SK-N-SH treated with all-trans-retinoic acid at 6 μM for 48 hours (cell line): ENCODE measurements at regions not wholly inside any gene's neighbourhood (a gene's known extent, or its start where the extent isn't known, plus 50 kb on each side); places are given as distances from the start of the nearest gene placed in this dataset.
"Not testable (repeated sequence)": the region's sequence is repeated elsewhere in the genome, so short reads cannot be mapped to it uniquely, and the experiment has no call there.

Source experiments
- ATAC-seq: fragments of 200-7000 bp; cut with Tn5 transposase; 3 replicates; pipeline ENCODE4 v1.9.1; 2020; ENCODE audit warnings: mild to moderate bottlenecking, moderate library complexity
- ARNTL ChIP-seq: fragments of 450-650 bp; formaldehyde crosslinking; IDR thresholded peaks from 2 replicates; pipeline ENCODE4 v1.5.0; 2020; ENCODE audit warnings: low read depth, mild to moderate bottlenecking, moderate library complexity, borderline replicate concordance
- BACH2 ChIP-seq: fragments of 250-450 bp; sonication (Bioruptor Pico); IDR thresholded peaks from 2 replicates; pipeline ENCODE4 v1.9.0; 2021; ENCODE audit warnings: mild to moderate bottlenecking, borderline replicate concordance
- CSDC2 ChIP-seq: fragments of 250-450 bp; sonication (Bioruptor Pico); IDR thresholded peaks from 2 replicates; pipeline ENCODE4 v1.5.0; 2020; ENCODE audit warnings: mild to moderate bottlenecking, moderate library complexity
- ESRRG ChIP-seq: fragments of 250-450 bp; sonication (Bioruptor Pico); IDR thresholded peaks from 2 replicates; pipeline ENCODE4 v1.6.1; 2021; ENCODE audit warnings: mild to moderate bottlenecking
- GLIS3 ChIP-seq: fragments of 250-450 bp; sonication (Bioruptor Pico); IDR thresholded peaks from 2 replicates; pipeline ENCODE4 v1.5.0; 2020; ENCODE audit warnings: mild to moderate bottlenecking, moderate library complexity
- ISL1 ChIP-seq: fragments of 250-450 bp; sonication (Bioruptor Pico); IDR thresholded peaks from 2 replicates; pipeline ENCODE4 v2.1.2; 2022; ENCODE audit warnings: mild to moderate bottlenecking, moderate library complexity
- OSR1 ChIP-seq: fragments of 250-450 bp; sonication (Bioruptor Pico); IDR thresholded peaks from 2 replicates; pipeline ENCODE4 v1.8.0; 2022; ENCODE audit warnings: moderate library complexity, mild to moderate bottlenecking, inconsistent platforms
- PPARA ChIP-seq: fragments of 250-450 bp; sonication (Bioruptor Pico); IDR thresholded peaks from 2 replicates; pipeline ENCODE4 v1.5.0; 2020; ENCODE audit warnings: mild to moderate bottlenecking, borderline replicate concordance
- TCF4 ChIP-seq: fragments of 250-450 bp; sonication (Bioruptor Pico); IDR thresholded peaks from 2 replicates; pipeline ENCODE4 v1.8.0; 2021; ENCODE audit warnings: mild to moderate bottlenecking, moderate library complexity, borderline replicate concordance
- TOX ChIP-seq: fragments of 250-450 bp; sonication (Bioruptor Pico); IDR thresholded peaks from 2 replicates; pipeline ENCODE4 v1.8.0; 2021; ENCODE audit warnings: mild to moderate bottlenecking, moderate library complexity, borderline replicate concordance
- ZC3H10 ChIP-seq: fragments of 250-450 bp; sonication (Bioruptor Pico); IDR thresholded peaks from 2 replicates; pipeline ENCODE4 v1.5.1; 2021; ENCODE audit warnings: mild to moderate bottlenecking, moderate library complexity
- ZFP3 ChIP-seq: fragments of 250-450 bp; sonication (Bioruptor Pico); IDR thresholded peaks from 2 replicates; pipeline ENCODE4 v1.5.0; 2020; ENCODE audit warnings: mild to moderate bottlenecking, moderate library complexity
- ZFP30 ChIP-seq: fragments of 450-650 bp; formaldehyde crosslinking; IDR thresholded peaks from 2 replicates; pipeline ENCODE4 v1.5.0; 2022; ENCODE audit warnings: mild to moderate bottlenecking, moderate library complexity
- ZNF70 ChIP-seq: fragments of 450-650 bp; formaldehyde crosslinking; IDR thresholded peaks from 2 replicates; pipeline ENCODE4 v1.5.0; 2020; ENCODE audit warnings: mild to moderate bottlenecking, moderate library complexity
- TF ChIP-seq, protein P1 (sequence below): fragments of 250-450 bp; sonication (Bioruptor Pico); IDR thresholded peaks from 2 replicates; pipeline ENCODE4 v1.5.0; 2020; ENCODE audit warnings: mild to moderate bottlenecking, moderate library complexity
- TF ChIP-seq, protein P2 (sequence below): fragments of 250-450 bp; sonication (Bioruptor Pico); IDR thresholded peaks from 2 replicates; pipeline ENCODE4 v1.8.0; 2021; ENCODE audit warnings: low read depth, mild to moderate bottlenecking, moderate library complexity, borderline replicate concordance
- TF ChIP-seq, protein P3 (sequence below): fragments of 250-450 bp; sonication (Bioruptor Pico); IDR thresholded peaks from 2 replicates; pipeline ENCODE4 v1.8.0; 2020; ENCODE audit warnings: mild to moderate bottlenecking, moderate library complexity, borderline replicate concordance
- TF ChIP-seq, protein P4 (sequence below): fragments of 250-450 bp; sonication (Bioruptor Pico); IDR thresholded peaks from 2 replicates; pipeline ENCODE4 v1.5.1; 2020; ENCODE audit warnings: low read depth, mild to moderate bottlenecking, moderate library complexity

DNA sequence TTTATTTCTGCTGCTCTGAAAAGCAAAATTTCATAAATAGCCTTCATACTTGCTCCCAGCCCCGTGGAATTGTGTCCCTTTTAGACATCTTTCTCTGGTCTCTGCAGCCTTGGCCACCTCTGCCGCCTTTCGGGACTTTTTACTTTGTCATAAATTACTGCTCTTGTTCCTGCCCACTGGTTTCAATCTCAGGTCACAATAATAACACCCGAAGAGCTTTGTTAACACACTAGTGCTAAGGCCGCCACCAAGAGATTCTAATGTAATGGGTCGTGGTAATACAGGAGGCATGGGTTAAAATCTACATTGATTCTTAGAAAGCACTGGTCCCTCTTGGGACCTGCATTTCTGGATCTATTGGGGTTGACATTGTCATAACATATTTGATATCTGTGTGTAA lies 276.0 kb upstream of the VWC2 start:
- no peak for ATAC-seq

DNA sequence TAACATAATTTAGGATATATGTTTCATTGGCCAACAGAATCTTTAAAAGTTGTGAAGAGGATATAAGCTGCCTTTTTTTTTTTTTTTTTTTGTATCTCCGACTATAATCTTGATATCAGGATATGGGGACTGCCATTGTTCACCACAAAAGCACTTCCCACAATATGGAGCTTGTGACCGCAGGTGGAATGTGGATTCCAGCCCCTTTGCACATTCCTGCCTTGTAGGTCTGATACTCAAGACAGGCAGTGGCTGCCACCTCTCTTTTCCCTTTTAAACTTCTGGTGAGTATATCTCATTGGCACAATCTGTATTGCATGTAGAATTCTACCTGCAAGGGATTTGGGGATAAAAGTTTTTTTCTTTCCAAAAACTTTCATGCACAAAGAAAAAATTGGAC lies 272.7 kb upstream of the VWC2 start:
- TF ChIP-seq ZFP30 (no peak), ESRRG (CRISPR knock-in tag) (no peak), ZC3H10 (no peak), ARNTL (no peak), ZFP3 (CRISPR knock-in tag) (no peak), BACH2 (CRISPR knock-in tag) (no peak), TCF4 (no peak), ZNF70 (CRISPR knock-in tag) (no peak), CSDC2 (no peak), TOX (CRISPR knock-in tag) (no peak), GLIS3 (CRISPR knock-in tag) (no peak), OSR1 (CRISPR knock-in tag) (no peak), ISL1 (CRISPR knock-in tag) (no peak), PPARA (CRISPR knock-in tag) (no peak)
- TF ChIP-seq, protein P1, sequence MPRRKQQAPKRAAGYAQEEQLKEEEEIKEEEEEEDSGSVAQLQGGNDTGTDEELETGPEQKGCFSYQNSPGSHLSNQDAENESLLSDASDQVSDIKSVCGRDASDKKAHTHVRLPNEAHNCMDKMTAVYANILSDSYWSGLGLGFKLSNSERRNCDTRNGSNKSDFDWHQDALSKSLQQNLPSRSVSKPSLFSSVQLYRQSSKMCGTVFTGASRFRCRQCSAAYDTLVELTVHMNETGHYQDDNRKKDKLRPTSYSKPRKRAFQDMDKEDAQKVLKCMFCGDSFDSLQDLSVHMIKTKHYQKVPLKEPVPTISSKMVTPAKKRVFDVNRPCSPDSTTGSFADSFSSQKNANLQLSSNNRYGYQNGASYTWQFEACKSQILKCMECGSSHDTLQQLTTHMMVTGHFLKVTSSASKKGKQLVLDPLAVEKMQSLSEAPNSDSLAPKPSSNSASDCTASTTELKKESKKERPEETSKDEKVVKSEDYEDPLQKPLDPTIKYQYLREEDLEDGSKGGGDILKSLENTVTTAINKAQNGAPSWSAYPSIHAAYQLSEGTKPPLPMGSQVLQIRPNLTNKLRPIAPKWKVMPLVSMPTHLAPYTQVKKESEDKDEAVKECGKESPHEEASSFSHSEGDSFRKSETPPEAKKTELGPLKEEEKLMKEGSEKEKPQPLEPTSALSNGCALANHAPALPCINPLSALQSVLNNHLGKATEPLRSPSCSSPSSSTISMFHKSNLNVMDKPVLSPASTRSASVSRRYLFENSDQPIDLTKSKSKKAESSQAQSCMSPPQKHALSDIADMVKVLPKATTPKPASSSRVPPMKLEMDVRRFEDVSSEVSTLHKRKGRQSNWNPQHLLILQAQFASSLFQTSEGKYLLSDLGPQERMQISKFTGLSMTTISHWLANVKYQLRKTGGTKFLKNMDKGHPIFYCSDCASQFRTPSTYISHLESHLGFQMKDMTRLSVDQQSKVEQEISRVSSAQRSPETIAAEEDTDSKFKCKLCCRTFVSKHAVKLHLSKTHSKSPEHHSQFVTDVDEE (CRISPR knock-in tag): no peak
- TF ChIP-seq, protein P2, sequence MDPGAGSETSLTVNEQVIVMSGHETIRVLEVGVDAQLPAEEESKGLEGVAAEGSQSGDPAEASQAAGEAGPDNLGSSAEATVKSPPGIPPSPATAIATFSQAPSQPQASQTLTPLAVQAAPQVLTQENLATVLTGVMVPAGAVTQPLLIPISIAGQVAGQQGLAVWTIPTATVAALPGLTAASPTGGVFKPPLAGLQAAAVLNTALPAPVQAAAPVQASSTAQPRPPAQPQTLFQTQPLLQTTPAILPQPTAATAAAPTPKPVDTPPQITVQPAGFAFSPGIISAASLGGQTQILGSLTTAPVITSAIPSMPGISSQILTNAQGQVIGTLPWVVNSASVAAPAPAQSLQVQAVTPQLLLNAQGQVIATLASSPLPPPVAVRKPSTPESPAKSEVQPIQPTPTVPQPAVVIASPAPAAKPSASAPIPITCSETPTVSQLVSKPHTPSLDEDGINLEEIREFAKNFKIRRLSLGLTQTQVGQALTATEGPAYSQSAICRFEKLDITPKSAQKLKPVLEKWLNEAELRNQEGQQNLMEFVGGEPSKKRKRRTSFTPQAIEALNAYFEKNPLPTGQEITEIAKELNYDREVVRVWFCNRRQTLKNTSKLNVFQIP (CRISPR knock-in tag): no peak
- TF ChIP-seq, protein P3, sequence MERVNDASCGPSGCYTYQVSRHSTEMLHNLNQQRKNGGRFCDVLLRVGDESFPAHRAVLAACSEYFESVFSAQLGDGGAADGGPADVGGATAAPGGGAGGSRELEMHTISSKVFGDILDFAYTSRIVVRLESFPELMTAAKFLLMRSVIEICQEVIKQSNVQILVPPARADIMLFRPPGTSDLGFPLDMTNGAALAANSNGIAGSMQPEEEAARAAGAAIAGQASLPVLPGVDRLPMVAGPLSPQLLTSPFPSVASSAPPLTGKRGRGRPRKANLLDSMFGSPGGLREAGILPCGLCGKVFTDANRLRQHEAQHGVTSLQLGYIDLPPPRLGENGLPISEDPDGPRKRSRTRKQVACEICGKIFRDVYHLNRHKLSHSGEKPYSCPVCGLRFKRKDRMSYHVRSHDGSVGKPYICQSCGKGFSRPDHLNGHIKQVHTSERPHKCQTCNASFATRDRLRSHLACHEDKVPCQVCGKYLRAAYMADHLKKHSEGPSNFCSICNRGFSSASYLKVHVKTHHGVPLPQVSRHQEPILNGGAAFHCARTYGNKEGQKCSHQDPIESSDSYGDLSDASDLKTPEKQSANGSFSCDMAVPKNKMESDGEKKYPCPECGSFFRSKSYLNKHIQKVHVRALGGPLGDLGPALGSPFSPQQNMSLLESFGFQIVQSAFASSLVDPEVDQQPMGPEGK (CRISPR knock-in tag): no peak
- TF ChIP-seq, protein P4, sequence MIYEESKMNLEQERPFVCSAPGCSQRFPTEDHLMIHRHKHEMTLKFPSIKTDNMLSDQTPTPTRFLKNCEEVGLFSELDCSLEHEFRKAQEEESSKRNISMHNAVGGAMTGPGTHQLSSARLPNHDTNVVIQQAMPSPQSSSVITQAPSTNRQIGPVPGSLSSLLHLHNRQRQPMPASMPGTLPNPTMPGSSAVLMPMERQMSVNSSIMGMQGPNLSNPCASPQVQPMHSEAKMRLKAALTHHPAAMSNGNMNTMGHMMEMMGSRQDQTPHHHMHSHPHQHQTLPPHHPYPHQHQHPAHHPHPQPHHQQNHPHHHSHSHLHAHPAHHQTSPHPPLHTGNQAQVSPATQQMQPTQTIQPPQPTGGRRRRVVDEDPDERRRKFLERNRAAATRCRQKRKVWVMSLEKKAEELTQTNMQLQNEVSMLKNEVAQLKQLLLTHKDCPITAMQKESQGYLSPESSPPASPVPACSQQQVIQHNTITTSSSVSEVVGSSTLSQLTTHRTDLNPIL: no peak

More for the DNA sequence above, 276.0 kb upstream of the VWC2 start:
- TF ChIP-seq, protein P3 (CRISPR knock-in tag): no peak
- no peak for TF ChIP-seq ESRRG (CRISPR knock-in tag)
- TF ChIP-seq TOX (CRISPR knock-in tag): no peak
- TF ChIP-seq ZFP30: no peak
- TF ChIP-seq ZFP3 (CRISPR knock-in tag): no peak
- TF ChIP-seq, protein P2 (CRISPR knock-in tag): no peak

DNA sequence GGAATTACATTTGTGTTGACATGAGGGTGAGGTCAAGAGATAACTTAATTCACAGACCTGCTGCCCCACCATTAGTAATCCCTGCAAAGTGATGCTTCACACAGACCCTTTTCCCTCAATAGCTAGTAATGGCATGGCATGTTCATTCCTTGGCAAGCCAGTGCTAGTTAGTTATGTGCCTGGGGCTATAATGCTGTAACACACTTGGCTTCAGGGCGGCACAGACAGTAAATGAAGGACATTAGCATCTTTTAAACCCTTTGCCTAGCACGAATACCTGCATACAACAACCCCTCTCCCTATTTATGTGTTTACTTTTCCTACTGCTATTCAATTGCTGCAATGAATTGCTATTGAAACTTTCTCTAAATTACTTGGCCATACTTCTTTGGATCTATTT lies 266.2 kb upstream of the VWC2 start:
- not testable (repeated sequence) for ATAC-seq

More for the DNA sequence above, 272.7 kb upstream of the VWC2 start:
- no peak for ATAC-seq
